KMS-11 (cell line): ENCODE measurements at regions not wholly inside any gene's neighbourhood (a gene's known extent, or its start where the extent isn't known, plus 50 kb on each side); places are given as distances from the start of the nearest gene placed in this dataset.
"Not testable (repeated sequence)": the region's sequence is repeated elsewhere in the genome, so short reads cannot be mapped to it uniquely, and the experiment has no call there.

Experiments used
- H2AFZ ChIP-seq: fragments of 200-600 bp; sonication (generic); 2 replicates; pipeline ENCODE4 v1.6.1; 2016; ENCODE audit warnings: antibody characterized with exemption, mixed run types, low read depth
- H3K27ac ChIP-seq: fragments of 200-600 bp; sonication (generic); 2 replicates; pipeline ENCODE4 v1.6.1; 2016; ENCODE audit warnings: mild to moderate bottlenecking, mixed run types
- H3K27me3 ChIP-seq: fragments of 200-600 bp; sonication (generic); 2 replicates; pipeline ENCODE4 v1.6.1; 2017; ENCODE audit warnings: mild to moderate bottlenecking, low read depth, mixed run types, moderate library complexity; ENCODE audit not compliant: insufficient read depth
- H3K36me3 ChIP-seq: fragments of 200-600 bp; sonication (generic); 2 replicates; pipeline ENCODE4 v1.6.1; 2017; ENCODE audit warnings: mild to moderate bottlenecking, mixed run types; ENCODE audit not compliant: insufficient read depth
- H3K4me1 ChIP-seq: fragments of 200-600 bp; sonication (generic); 2 replicates; pipeline ENCODE4 v1.6.1; 2016; ENCODE audit warnings: mild to moderate bottlenecking, low read depth, mixed run types; ENCODE audit not compliant: poor library complexity, severe bottlenecking
- H3K4me2 ChIP-seq: fragments of 200-600 bp; sonication (generic); 2 replicates; pipeline ENCODE4 v1.7.0; 2016; ENCODE audit warnings: mild to moderate bottlenecking, mixed run types
- H3K4me3 ChIP-seq: fragments of 200-600 bp; sonication (generic); IDR thresholded peaks from 2 replicates; pipeline ENCODE4 v1.6.1; 2017; ENCODE audit warnings: low read depth, low read length, mixed read lengths; ENCODE audit not compliant: insufficient read depth
- H3K79me2 ChIP-seq: fragments of 200-600 bp; sonication (generic); 2 replicates; pipeline ENCODE4 v1.6.1; 2016; ENCODE audit warnings: low read depth, mixed run types; ENCODE audit not compliant: insufficient read depth
- H3K9ac ChIP-seq: fragments of 200-600 bp; sonication (generic); 2 replicates; pipeline ENCODE4 v1.6.1; 2016; ENCODE audit warnings: mild to moderate bottlenecking, mixed run types
- H4K20me1 ChIP-seq: fragments of 200-600 bp; sonication (generic); 2 replicates; pipeline ENCODE4 v1.6.1; 2016; ENCODE audit warnings: mild to moderate bottlenecking, mixed run types; ENCODE audit not compliant: insufficient read depth
- CTCF ChIP-seq: fragments of 200-600 bp; sonication (generic); conservative IDR thresholded peaks from 2 replicates; pipeline ENCODE4 v1.6.1; 2017; ENCODE audit warnings: low read depth, mild to moderate bottlenecking, antibody characterized with exemption, low read length, moderate library complexity, mixed read lengths

- H2AFZ ChIP-seq = no peak overlapping the region
- H4K20me1 ChIP-seq = no peaks in the 10 kb centered on the region
- H3K4me1 ChIP-seq = no peaks in the 10 kb centered on the region
- no peak overlapping the region for H3K4me2 ChIP-seq
- H3K4me3 ChIP-seq = no peak overlapping the region
- no peaks in the 10 kb centered on the region for H3K27me3 ChIP-seq
- H3K79me2 ChIP-seq = no peaks in the 10 kb centered on the region
- no peaks in the 10 kb centered on the region for H3K36me3 ChIP-seq
- TF ChIP-seq CTCF = no peak
- H3K27ac ChIP-seq = no peak overlapping the region
- H3K9ac ChIP-seq = no peak overlapping the region
Measured at GRCh38 chr15:62868507-62868906, 174.0 kb upstream of the TPM1 start.

- Histone ChIP-seq H3K4me2 (no peak overlapping the region), H2AFZ (no peak overlapping the region), H3K79me2 (no peaks in the 10 kb centered on the region), H3K4me1 (no peaks in the 10 kb centered on the region), H3K36me3 (no peaks in the 10 kb centered on the region), H3K27ac (no peak overlapping the region), H3K27me3 (no peaks in the 10 kb centered on the region), H3K9ac (no peak overlapping the region), H4K20me1 (no peaks in the 10 kb centered on the region), H3K4me3 (no peak overlapping the region)
- no peak for TF ChIP-seq CTCF
Measured at GRCh38 chr15:62869116-62869515, 173.4 kb upstream of the TPM1 start.

- no peak for TF ChIP-seq CTCF
- no peak overlapping the region for H2AFZ ChIP-seq
- no peak overlapping the region for H3K4me2 ChIP-seq
- no peak overlapping the region for H3K27ac ChIP-seq
- H3K79me2 ChIP-seq = no peaks in the 10 kb centered on the region
- no peaks in the 10 kb centered on the region for H3K27me3 ChIP-seq
- H3K9ac ChIP-seq = no peak overlapping the region
- H3K4me3 ChIP-seq = no peak overlapping the region
- H3K4me1 ChIP-seq = no peaks in the 10 kb centered on the region
- H3K36me3 ChIP-seq = no peaks in the 10 kb centered on the region
- no peaks in the 10 kb centered on the region for H4K20me1 ChIP-seq
Measured at GRCh38 chr15:62870216-62870615, 172.3 kb upstream of the TPM1 start.

GRCh38 chr15:62870701-62871100 is 171.8 kb upstream of the TPM1 start:
- H4K20me1 ChIP-seq, H3K9ac ChIP-seq, H3K79me2 ChIP-seq, H3K27ac ChIP-seq, H3K4me2 ChIP-seq, H3K36me3 ChIP-seq, H3K4me3 ChIP-seq, H3K27me3 ChIP-seq, H3K4me1 ChIP-seq, H2AFZ ChIP-seq: not testable (repeated sequence)

- Histone ChIP-seq H3K36me3 (no peaks in the 10 kb centered on the region), H3K79me2 (no peaks in the 10 kb centered on the region), H2AFZ (no peak overlapping the region), H4K20me1 (no peaks in the 10 kb centered on the region), H3K4me1 (no peaks in the 10 kb centered on the region), H3K9ac (no peak overlapping the region), H3K4me3 (no peak overlapping the region), H3K27me3 (no peaks in the 10 kb centered on the region), H3K27ac (no peak overlapping the region), H3K4me2 (no peak overlapping the region)
- no peak for TF ChIP-seq CTCF
Measured at GRCh38 chr15:62873203-62873602, 169.3 kb upstream of the TPM1 start.
